EH (cell line): ENCODE measurements at regions not wholly inside any gene's neighbourhood (a gene's known extent, or its start where the extent isn't known, plus 50 kb on each side); places are given as distances from the start of the nearest gene placed in this dataset.
"Not testable (repeated sequence)": the region's sequence is repeated elsewhere in the genome, so short reads cannot be mapped to it uniquely, and the experiment has no call there.

Experiments
- DNase-seq: peaks from one replicate; pipeline ENCODE4 v3.0.0-alpha.2; 2015; ENCODE audit warnings: low read depth

DNA sequence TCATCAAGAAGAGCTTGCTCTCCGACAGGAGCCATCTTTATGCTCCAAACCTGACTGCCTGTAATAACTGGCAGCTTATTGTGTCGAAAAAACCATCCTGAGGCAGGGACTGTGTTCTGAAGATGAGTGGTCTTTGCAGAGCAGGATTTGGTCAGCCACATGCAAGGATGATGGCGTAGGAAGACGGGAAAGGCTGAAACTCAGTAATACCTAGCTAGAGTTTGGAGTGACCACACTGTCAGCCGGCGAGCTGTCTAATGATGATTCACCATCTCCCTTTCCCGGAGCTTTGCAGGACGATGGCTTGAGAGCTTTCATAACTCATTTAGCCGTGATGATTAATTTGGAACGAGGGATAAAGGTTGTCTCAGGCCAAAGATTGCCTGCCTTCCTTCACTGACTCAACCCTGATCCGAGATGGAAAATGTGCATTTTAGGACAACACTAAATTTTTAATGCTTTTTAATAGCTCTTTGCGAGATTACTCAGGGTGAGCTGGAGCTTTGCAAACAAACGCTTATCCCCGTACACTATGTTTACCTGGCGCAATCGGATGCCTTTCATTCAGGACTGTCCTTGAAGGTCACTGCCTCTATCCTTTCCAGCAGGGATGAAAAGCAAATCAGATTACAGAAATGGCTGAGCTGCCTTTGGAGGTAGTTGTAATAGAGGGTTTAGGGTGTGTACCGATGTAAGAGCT is 288.5 kb downstream of the ASMT start:
- DNase-seq: peak; percentile 95

- no peak for DNase-seq
Observed at GRCh38 chrX:1904663-1905218, 289.9 kb downstream of the ASMT start.

GRCh38 chrX:1906028-1906427 is 291.2 kb downstream of the ASMT start:
- DNase-seq: no peak

GRCh38 chrX:1908996-1909395 is 294.1 kb downstream of the ASMT start:
- DNase-seq: not testable (repeated sequence)

DNA sequence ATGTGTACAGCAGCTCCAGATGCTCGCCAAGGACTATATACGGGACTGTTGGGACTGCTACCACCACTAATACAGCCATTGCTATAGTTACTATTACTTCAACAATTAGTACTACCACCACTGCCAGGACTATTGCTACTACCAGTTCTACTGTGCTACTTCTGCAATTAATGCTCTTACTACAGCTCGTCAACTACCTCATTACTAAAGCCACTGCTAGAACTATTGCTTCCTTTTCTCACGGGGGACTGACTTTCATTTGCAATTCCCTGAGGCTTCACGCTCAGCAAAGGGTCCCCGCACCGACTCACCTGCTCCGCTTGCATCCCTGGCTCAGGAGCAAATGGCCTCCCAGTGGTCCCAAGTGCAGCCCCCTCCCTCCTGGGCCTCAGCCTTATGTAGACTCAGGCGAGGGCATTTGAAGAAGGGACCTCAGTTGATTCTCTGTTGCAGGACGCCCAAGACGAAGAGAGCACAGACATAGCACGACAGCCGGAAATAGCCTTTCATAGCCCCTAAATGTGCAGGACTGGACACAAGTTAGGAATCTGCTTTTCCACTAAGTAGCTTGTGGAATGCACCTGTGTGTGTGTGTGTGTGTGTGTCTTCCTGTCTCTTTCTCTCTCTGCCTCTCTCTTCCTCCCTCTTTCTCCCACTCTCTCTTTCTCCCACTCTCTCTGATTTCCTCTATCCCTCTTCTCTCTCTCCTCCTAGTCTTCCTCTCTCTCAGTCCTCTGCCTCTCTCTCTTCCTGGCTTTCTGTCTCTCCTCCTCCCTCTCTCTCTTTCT is 294.8 kb downstream of the ASMT start:
- peak; percentile 63 for DNase-seq

GRCh38 chrX:1910207-1910470 is 295.3 kb downstream of the ASMT start:
- DNase-seq: no peak

- peak; percentile 29 for DNase-seq
Observed at GRCh38 chrX:1911401-1912128, 296.7 kb downstream of the ASMT start.

- no peak for DNase-seq
Observed at GRCh38 chrX:1912193-1912592, 297.3 kb downstream of the ASMT start.

- DNase-seq: no peak
Observed at GRCh38 chrX:1914606-1915365, 299.9 kb downstream of the ASMT start.

GRCh38 chrX:1918780-1919179 is 303.9 kb downstream of the ASMT start:
- no peak for DNase-seq

DNA sequence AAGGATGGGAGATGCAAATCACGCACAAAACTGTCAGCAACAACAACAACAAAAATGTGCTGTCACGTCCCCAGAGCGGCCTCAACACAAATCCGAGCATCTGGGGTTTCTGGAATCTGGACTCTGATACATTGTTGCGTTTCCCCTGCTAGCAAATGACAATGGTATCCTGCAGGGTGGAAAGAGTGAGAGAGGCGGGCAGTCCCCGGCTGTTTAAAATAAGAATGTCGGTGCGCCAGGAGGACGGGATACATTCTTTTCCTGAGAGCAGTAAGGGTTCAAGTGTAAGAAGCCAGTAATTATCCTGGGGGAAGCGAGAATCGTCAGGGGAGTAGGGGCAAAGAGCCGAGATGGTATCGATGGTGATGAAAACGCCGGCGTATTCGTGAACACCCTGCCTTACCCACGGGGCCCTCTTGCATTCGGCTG is 310.2 kb downstream of the ASMT start:
- peak; percentile 32 for DNase-seq

- DNase-seq: no peak
Observed at GRCh38 chrX:1928805-1929204, 313.9 kb downstream of the ASMT start.

DNA sequence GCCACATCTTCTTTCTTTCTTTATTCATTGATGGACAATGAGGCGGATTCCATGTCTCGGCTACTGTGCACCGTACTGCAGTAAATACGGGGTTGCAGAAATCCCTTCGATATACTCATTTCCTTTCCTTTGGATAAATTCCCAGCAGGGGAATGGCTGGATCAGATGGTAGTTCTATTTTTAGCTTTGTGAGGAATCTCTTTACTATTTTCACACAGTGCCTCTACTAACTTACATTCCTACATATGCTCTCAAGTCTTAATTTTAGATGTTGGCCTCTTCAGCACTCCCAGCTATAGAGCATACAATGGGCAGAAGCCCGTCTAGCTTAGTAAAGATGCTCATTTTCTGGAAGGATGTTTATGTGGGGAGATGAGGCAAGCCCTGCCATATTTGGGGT is 317.4 kb downstream of the ASMT start:
- peak; percentile 95 for DNase-seq

DNA sequence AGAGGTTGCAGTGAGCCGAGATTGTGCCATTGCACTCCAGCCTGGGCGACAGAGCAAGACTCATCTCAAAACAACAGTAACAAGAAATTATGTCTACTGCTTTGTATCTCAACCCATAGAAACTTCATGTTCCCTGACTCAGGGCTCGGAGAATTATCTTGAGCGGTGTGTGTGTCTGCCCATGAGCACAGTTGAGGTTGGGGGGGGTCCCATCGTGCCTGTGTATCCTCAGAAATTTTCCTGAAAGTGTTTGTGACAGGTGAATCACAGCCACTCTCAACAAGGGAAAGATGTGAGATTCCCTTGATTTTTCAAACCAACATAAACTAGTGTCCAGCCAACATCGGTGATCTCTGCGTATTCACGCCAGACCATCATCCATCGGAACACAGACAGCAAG is 319.1 kb downstream of the ASMT start:
- DNase-seq: no peak

DNA sequence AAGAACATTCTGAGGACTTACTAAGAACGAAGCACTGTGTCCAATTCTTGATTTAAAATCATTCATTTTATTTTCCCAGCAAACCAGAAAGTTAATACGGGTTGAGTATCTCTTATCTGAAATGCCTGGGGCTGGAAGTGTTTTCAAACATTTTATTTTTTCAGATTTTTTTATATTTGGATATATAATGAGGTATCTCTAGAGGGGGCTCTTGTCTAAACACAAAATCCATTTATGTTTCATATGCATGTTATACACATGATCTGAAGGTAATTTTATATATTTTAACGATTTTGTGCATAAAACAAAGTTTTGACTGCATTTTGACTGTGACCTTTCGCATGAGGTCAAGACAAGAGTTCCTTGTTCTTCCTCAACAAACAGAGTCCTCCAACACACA is 320.9 kb downstream of the ASMT start:
- DNase-seq: no peak

GRCh38 chrX:1938190-1938589 is 323.3 kb downstream of the ASMT start:
- no peak for DNase-seq

- DNase-seq: no peak
Observed at GRCh38 chrX:1941321-1941720, 326.5 kb downstream of the ASMT start.

GRCh38 chrX:1945879-1946278 is 331.0 kb downstream of the ASMT start:
- DNase-seq: no peak

DNA sequence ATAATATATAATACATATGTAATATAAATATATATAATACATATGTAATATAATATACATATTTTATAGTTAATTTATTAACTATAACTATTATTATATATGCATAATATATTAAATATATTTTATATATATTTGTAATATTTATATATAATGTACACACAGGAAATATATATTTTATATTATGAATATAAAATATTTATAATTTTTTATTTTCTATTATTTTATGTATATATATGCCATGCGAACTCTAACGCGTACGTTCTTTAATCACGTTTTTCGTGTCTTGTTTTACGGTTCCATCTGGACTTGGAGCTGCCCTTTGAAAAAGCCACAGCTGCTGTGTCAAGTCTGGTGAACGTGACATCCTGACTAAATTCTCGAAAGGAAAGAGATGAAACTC is 332.1 kb downstream of the ASMT start:
- DNase-seq: no peak
